ENCODE measurements at regions not wholly inside any gene's neighbourhood (a gene's known extent, or its start where the extent isn't known, plus 50 kb on each side); places are given as distances from the start of the nearest gene placed in this dataset.

DNA sequence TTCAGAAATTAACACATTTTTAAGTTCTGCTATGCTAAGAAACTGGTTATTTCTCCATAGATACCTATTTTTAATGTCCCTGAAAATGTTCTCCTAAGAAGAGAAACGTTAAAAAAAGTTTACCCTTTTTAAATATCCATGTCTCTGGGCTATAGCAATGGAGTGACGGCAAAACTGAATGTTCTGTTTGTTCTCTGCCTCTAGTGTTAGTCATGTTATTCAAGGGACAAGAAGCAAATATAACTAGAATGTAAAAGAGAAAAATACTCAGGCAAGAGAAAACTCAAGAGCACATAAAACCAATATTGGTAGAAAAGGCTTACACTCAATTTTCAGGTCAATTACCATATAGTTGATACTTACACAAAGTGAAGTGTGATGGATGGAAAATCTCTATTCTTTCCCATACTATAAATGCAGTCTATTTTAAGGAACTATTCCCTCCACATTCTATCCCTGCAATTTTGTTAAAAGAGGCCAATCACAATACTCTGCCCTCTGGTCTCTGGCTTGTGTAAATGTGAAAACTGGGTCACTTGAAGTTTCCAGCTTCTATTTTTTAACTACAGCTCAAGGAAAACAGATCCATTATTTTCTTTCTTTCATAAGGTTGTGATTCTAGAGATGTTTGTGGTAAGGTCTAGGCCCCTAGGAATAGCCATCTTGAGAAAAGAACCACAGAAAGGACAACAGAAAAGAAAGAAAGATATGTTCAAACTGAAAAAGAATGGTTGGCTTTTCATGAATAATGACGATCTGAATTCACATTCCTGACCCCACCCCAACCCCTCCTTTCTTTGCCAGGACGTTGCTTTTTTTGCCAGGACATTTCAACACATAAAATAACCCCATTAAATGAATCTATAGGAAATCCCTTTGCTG, 200.3 kb upstream of the FAM83B start:
- no peaks in the 10 kb centered on the region for H3K4me1 ChIP-seq (ENCODE audit: control insufficient read depth in 1 of 2, insufficient read depth in 2 of 2, low read length in 2 of 2)
- no peaks in the 10 kb centered on the region for H3K36me3 ChIP-seq (ENCODE audit: control insufficient read depth in 1 of 2, insufficient read depth in 2 of 2, low read length in 2 of 2)
- no peak overlapping the region for H3K27ac ChIP-seq (ENCODE audit: low read length)
- no peaks in the 10 kb centered on the region for H3K9me3 ChIP-seq (ENCODE audit: control insufficient read depth in 1 of 2, low read length in 2 of 2)
- H3K4me3 ChIP-seq (ENCODE audit: low read depth in 1 of 2, low read length in 2 of 2) = no peak overlapping the region
- no peaks in the 10 kb centered on the region for H3K27me3 ChIP-seq (ENCODE audit: low read depth, low read length)

DNA sequence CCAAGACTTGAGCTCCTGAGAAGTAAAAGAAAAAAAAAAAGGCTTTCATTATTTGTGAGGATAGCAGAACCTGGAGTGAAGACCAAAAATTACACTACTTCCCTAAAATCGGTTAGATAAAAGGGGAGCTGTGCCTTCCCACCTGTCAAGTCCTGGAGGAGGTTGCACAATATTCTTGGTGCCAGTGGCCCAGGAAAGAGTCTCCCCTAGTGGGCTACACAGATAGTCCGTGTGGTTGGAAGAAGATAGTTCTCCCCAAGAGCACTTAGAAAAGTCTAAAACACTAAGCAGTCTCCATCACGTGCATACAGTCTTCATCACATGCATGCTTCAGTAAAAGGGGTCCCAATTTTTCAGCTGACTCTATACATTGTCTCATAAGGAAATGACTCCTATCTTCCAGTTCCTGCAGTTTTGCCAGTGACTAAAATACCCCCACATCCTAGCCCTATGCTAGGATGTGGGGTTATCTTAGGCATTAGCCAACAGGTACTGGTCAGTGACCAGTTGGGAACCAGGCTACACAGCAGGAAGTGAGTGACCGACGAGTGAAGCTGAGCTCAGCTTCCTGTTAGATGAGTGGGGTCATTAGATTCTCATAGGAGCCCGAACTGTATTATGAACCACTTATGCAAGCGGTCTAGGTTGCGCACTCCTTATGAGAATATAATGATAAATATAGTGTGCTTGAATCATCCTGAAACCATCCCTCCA, 199.5 kb upstream of the FAM83B start:
- Histone ChIP-seq H3K9me3 (ENCODE audit: control insufficient read depth in 1 of 2, low read length in 2 of 2) (no peaks in the 10 kb centered on the region), H3K36me3 (ENCODE audit: control insufficient read depth in 1 of 2, insufficient read depth in 2 of 2, low read length in 2 of 2) (no peaks in the 10 kb centered on the region), H3K27me3 (ENCODE audit: low read depth, low read length) (no peaks in the 10 kb centered on the region), H3K4me3 (ENCODE audit: low read depth in 1 of 2, low read length in 2 of 2) (no peak overlapping the region), H3K4me1 (ENCODE audit: control insufficient read depth in 1 of 2, insufficient read depth in 2 of 2, low read length in 2 of 2) (no peaks in the 10 kb centered on the region), H3K27ac (ENCODE audit: low read length) (no peak overlapping the region)

DNA sequence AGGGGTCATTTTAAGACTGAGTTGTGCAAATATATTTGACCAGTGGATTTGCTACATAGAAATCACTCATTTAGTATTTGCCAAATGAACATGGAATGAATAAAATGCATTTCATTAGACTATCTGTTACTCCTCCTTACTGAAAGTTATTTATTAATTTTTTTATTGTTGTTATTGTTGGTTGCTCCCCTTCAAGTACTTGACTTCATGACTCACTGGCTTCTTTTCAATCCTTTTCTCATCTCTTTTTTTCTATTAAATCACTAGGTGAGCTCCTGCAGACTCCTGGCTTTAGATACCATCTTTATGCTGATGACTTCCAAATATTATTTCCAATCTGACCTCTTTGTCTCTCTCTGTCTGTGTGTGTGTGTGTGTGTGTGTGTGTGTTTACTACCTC, 192.2 kb upstream of the FAM83B start:
- H3K4me1 ChIP-seq (ENCODE audit: control insufficient read depth in 1 of 2, insufficient read depth in 2 of 2, low read length in 2 of 2) = no peaks in the 10 kb centered on the region
- H3K27me3 ChIP-seq (ENCODE audit: low read depth, low read length) = no peaks in the 10 kb centered on the region
- no peaks in the 10 kb centered on the region for H3K9me3 ChIP-seq (ENCODE audit: control insufficient read depth in 1 of 2, low read length in 2 of 2)
- no peak overlapping the region for H3K4me3 ChIP-seq (ENCODE audit: low read depth in 1 of 2, low read length in 2 of 2)
- H3K27ac ChIP-seq (ENCODE audit: low read length) = no peak overlapping the region
- no peaks in the 10 kb centered on the region for H3K36me3 ChIP-seq (ENCODE audit: control insufficient read depth in 1 of 2, insufficient read depth in 2 of 2, low read length in 2 of 2)

DNA sequence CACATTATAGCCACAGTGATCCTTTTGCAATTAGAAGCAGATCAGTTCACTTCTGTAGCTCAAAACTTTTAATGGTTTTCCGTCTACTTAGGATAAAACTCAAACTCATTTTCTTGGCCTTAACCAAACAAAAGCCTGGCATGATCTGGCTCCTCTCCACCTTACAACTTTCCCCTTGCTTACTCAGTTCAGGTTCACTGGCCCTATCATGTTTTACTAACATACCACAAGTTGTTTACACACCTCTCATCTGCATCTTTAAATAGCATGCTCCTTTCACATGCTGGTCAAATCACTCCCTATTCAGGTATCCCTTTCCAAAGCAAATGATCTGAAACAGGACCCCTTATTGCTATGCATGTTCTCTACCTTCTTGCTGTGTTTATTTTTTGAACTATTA, 191.4 kb upstream of the FAM83B start:
- Histone ChIP-seq H3K4me1 (ENCODE audit: control insufficient read depth in 1 of 2, insufficient read depth in 2 of 2, low read length in 2 of 2) (no peaks in the 10 kb centered on the region), H3K27ac (ENCODE audit: low read length) (no peak overlapping the region), H3K4me3 (ENCODE audit: low read depth in 1 of 2, low read length in 2 of 2) (no peak overlapping the region)

DNA sequence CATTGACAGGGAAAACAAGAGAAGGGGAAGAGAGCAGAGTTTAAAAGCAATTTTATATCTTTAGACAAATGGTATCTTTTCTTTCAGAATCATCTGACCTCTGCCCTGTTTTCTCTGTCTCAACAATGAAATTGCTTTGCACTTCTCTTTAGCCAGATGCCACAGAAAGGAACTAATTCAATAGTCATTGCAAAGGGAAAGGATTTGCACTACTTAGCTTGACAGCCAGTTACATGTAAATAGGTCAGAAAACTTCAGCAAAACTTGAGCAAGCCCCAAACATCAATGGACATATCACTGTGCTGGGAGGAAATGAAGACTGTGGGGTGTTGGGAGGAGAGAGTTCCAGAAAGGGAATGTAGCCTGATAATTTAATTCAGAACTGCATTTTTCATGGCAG, 181.3 kb upstream of the FAM83B start:
- Histone ChIP-seq H3K4me1 (ENCODE audit: control insufficient read depth in 1 of 2, insufficient read depth in 2 of 2, low read length in 2 of 2) (no peaks in the 10 kb centered on the region), H3K4me3 (ENCODE audit: low read depth in 1 of 2, low read length in 2 of 2) (no peak overlapping the region), H3K9me3 (ENCODE audit: control insufficient read depth in 1 of 2, low read length in 2 of 2) (no peaks in the 10 kb centered on the region), H3K27me3 (ENCODE audit: low read depth, low read length) (no peaks in the 10 kb centered on the region), H3K27ac (ENCODE audit: low read length) (no peak overlapping the region), H3K36me3 (ENCODE audit: control insufficient read depth in 1 of 2, insufficient read depth in 2 of 2, low read length in 2 of 2) (no peaks in the 10 kb centered on the region)

More for the DNA sequence above, 191.4 kb upstream of the FAM83B start:
- Histone ChIP-seq H3K36me3 (ENCODE audit: control insufficient read depth in 1 of 2, insufficient read depth in 2 of 2, low read length in 2 of 2) (no peaks in the 10 kb centered on the region), H3K27me3 (ENCODE audit: low read depth, low read length) (no peaks in the 10 kb centered on the region), H3K9me3 (ENCODE audit: control insufficient read depth in 1 of 2, low read length in 2 of 2) (no peaks in the 10 kb centered on the region)

DNA sequence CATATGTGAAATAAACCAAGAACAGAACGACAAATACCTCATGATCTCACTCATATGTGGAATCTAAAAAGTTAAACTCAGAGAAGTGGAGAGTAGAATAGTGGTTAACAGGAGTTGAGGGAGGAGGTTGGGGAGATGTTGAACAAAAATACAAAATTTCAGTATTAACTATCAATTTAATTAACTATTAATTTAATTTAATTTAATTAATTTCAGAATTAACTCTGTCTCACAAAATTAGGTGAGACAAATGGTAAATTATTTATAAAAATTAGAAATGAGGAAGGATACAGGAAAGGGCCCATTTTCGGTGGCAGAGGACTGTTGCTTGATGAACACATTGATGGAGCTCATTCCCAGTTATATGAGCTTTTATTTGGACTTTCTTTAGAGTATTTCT, 166.0 kb upstream of the FAM83B start:
- Histone ChIP-seq H3K27ac (ENCODE audit: low read length) (no peak overlapping the region), H3K27me3 (ENCODE audit: low read depth, low read length) (no peaks in the 10 kb centered on the region), H3K9me3 (ENCODE audit: control insufficient read depth in 1 of 2, low read length in 2 of 2) (no peaks in the 10 kb centered on the region), H3K36me3 (ENCODE audit: control insufficient read depth in 1 of 2, insufficient read depth in 2 of 2, low read length in 2 of 2) (no peaks in the 10 kb centered on the region), H3K4me3 (ENCODE audit: low read depth in 1 of 2, low read length in 2 of 2) (no peak overlapping the region), H3K4me1 (ENCODE audit: control insufficient read depth in 1 of 2, insufficient read depth in 2 of 2, low read length in 2 of 2) (no peaks in the 10 kb centered on the region)

DNA sequence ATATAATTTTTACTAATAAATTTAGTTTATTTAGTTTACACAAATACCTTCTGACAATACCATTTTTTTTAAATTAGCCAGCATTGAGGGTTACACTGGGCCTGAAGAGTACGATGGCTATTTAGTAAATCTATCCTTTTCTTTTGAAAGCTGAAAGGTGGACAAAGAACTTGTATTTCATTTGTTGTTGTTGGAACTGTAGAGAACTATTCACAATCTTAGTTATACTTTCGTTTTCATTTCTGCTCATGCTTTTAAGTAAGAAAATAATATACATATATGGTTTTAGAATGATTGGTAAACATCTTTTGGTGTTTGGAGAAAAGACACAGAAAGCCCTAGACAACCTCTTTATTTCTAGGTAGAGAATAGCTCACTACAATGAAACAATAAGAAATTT, 165.3 kb upstream of the FAM83B start:
- H3K27ac ChIP-seq (ENCODE audit: low read length) = no peak overlapping the region
- no peaks in the 10 kb centered on the region for H3K4me1 ChIP-seq (ENCODE audit: control insufficient read depth in 1 of 2, insufficient read depth in 2 of 2, low read length in 2 of 2)
- H3K4me3 ChIP-seq (ENCODE audit: low read depth in 1 of 2, low read length in 2 of 2) = no peak overlapping the region
- H3K36me3 ChIP-seq (ENCODE audit: control insufficient read depth in 1 of 2, insufficient read depth in 2 of 2, low read length in 2 of 2) = no peaks in the 10 kb centered on the region
- no peaks in the 10 kb centered on the region for H3K27me3 ChIP-seq (ENCODE audit: low read depth, low read length)
- H3K9me3 ChIP-seq (ENCODE audit: control insufficient read depth in 1 of 2, low read length in 2 of 2) = no peaks in the 10 kb centered on the region

DNA sequence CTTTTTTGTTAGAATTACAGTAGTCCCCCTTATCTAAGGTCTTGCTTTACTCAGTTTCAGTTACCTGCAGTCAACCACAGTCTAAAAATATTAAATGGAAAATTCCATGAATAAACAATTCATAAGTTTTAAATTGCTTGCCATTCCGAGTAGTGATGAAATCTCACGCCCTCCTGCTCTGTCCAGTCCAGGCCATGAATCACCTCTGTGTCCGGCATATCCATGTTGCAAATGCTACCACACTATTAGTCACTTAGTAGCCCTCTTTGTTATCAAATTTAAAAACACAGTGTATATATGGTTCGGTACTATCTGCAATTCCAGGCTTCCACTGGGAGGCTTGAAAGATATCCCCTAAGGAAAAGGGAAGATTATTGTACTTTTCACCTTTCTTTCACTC, 164.6 kb upstream of the FAM83B start:
- H3K9me3 ChIP-seq (ENCODE audit: control insufficient read depth in 1 of 2, low read length in 2 of 2) = no peaks in the 10 kb centered on the region
- H3K27ac ChIP-seq (ENCODE audit: low read length) = no peak overlapping the region
- H3K4me3 ChIP-seq (ENCODE audit: low read depth in 1 of 2, low read length in 2 of 2) = no peak overlapping the region

DNA sequence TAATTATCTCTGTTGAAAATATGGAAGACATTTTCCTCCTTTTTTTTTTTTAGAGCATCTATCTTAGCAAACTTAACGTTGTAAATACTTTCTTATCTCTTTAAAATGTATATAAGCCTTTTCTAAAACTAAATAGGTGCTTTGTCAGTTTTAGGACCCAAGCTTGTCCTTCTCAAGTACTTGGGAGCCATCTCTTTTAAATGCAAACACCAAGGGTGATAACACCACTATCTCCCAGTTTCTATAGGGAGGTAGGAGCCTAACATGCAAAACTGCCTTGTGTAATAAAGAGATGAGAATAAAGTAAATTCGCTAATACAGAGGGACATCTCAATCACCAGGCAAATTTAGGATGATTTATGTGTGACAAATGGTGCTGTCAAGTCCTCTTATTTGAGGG, 157.0 kb upstream of the FAM83B start:
- H3K4me1 ChIP-seq (ENCODE audit: control insufficient read depth in 1 of 2, insufficient read depth in 2 of 2, low read length in 2 of 2) = no peaks in the 10 kb centered on the region
- no peaks in the 10 kb centered on the region for H3K36me3 ChIP-seq (ENCODE audit: control insufficient read depth in 1 of 2, insufficient read depth in 2 of 2, low read length in 2 of 2)
- H3K9me3 ChIP-seq (ENCODE audit: control insufficient read depth in 1 of 2, low read length in 2 of 2) = no peaks in the 10 kb centered on the region
- no peak overlapping the region for H3K27ac ChIP-seq (ENCODE audit: low read length)
- H3K27me3 ChIP-seq (ENCODE audit: low read depth, low read length) = no peaks in the 10 kb centered on the region
- H3K4me3 ChIP-seq (ENCODE audit: low read depth in 1 of 2, low read length in 2 of 2) = no peak overlapping the region

More for the DNA sequence above, 164.6 kb upstream of the FAM83B start:
- Histone ChIP-seq H3K4me1 (ENCODE audit: control insufficient read depth in 1 of 2, insufficient read depth in 2 of 2, low read length in 2 of 2) (no peaks in the 10 kb centered on the region), H3K36me3 (ENCODE audit: control insufficient read depth in 1 of 2, insufficient read depth in 2 of 2, low read length in 2 of 2) (no peaks in the 10 kb centered on the region), H3K27me3 (ENCODE audit: low read depth, low read length) (no peaks in the 10 kb centered on the region)

DNA sequence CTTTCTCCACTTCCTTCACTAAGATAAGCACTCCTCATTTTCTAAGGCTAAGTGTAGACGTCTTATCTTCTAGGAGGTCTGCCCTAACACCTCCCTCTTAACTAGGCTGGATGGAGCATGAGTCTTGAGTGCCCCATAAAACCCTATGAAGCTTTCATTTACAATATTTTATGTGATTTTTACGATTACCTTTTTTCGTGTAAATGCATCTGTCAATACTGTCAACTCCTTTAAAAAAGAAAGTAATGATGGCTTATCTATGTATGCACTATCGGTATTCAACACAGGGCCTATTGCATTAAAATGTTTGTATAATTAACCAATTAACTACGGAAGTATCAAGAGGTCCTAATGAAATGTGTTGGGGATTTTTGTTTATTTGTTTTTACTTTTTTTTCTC, 156.0 kb upstream of the FAM83B start:
- no peaks in the 10 kb centered on the region for H3K4me1 ChIP-seq (ENCODE audit: control insufficient read depth in 1 of 2, insufficient read depth in 2 of 2, low read length in 2 of 2)
- no peaks in the 10 kb centered on the region for H3K36me3 ChIP-seq (ENCODE audit: control insufficient read depth in 1 of 2, insufficient read depth in 2 of 2, low read length in 2 of 2)
- no peaks in the 10 kb centered on the region for H3K27me3 ChIP-seq (ENCODE audit: low read depth, low read length)
- H3K27ac ChIP-seq (ENCODE audit: low read length) = no peak overlapping the region
- no peaks in the 10 kb centered on the region for H3K9me3 ChIP-seq (ENCODE audit: control insufficient read depth in 1 of 2, low read length in 2 of 2)
- no peak overlapping the region for H3K4me3 ChIP-seq (ENCODE audit: low read depth in 1 of 2, low read length in 2 of 2)

DNA sequence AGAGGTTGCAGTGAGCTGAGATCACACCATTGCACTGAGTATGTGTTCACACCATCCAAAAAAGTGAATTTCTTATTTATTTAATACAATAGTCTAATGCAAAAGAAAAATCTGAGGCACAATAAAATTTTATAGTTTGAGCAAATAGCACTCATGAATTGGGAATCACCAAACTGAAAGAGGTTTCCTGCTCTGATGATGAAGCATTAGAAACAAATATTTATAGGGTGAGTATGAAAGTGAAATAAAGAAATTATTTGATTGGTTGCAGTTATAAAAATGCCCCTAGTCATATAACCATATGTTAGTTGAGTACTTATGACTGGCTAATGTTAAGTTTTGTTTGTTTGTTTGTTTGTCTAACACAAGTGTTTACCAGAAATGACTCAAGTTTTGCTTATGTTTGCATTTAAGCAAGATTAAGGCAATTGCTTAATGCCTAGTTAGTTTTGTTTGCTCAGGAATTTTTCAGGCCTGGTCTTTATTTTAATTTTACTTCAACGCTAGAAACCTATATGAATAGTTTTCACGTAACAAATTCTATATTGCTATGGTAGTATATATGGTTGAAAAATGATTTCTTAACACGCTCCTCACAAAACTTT, 151.5 kb upstream of the FAM83B start:
- Histone ChIP-seq H3K36me3 (ENCODE audit: control insufficient read depth in 1 of 2, insufficient read depth in 2 of 2, low read length in 2 of 2) (no peaks in the 10 kb centered on the region), H3K4me1 (ENCODE audit: control insufficient read depth in 1 of 2, insufficient read depth in 2 of 2, low read length in 2 of 2) (no peaks in the 10 kb centered on the region), H3K27ac (ENCODE audit: low read length) (no peak overlapping the region), H3K4me3 (ENCODE audit: low read depth in 1 of 2, low read length in 2 of 2) (no peak overlapping the region), H3K9me3 (ENCODE audit: control insufficient read depth in 1 of 2, low read length in 2 of 2) (no peaks in the 10 kb centered on the region), H3K27me3 (ENCODE audit: low read depth, low read length) (no peaks in the 10 kb centered on the region)

All from muscle layer of duodenum (tissue), 2 donors.